ENCODE measurements at regions not wholly inside any gene's neighbourhood (a gene's known extent, or its start where the extent isn't known, plus 50 kb on each side); places are given as distances from the start of the nearest gene placed in this dataset.
A peak's percentile ranks its signal among the peaks of the same experiment; 100 is the strongest.

DNA sequence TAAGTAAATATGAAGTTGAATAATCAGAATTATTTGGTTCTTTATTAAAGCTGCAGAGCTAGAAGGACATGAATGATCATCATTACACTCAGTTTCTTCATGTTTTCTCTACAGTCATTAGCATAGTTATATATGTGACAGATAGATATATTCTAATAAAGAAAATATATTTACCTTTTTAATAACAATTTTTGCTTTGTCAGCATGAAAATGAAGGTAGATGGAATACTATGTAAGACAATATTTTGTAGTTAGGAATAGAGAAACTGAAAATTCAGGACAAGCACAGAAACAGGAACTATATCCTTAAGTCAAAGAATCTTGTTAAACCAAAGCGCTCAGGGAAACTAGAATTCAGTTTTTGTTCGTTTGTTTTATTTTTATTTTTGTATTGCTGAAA, 649.9 kb upstream of the NRXN1 start:
- TF ChIP-seq, protein P1, sequence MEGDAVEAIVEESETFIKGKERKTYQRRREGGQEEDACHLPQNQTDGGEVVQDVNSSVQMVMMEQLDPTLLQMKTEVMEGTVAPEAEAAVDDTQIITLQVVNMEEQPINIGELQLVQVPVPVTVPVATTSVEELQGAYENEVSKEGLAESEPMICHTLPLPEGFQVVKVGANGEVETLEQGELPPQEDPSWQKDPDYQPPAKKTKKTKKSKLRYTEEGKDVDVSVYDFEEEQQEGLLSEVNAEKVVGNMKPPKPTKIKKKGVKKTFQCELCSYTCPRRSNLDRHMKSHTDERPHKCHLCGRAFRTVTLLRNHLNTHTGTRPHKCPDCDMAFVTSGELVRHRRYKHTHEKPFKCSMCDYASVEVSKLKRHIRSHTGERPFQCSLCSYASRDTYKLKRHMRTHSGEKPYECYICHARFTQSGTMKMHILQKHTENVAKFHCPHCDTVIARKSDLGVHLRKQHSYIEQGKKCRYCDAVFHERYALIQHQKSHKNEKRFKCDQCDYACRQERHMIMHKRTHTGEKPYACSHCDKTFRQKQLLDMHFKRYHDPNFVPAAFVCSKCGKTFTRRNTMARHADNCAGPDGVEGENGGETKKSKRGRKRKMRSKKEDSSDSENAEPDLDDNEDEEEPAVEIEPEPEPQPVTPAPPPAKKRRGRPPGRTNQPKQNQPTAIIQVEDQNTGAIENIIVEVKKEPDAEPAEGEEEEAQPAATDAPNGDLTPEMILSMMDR (IDR thresholded peaks at IDR 0.05): no peak
- TF ChIP-seq, protein P2, sequence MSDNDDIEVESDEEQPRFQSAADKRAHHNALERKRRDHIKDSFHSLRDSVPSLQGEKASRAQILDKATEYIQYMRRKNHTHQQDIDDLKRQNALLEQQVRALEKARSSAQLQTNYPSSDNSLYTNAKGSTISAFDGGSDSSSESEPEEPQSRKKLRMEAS (IDR thresholded peaks at IDR 0.05): no peak
- TF ChIP-seq POLR2A (IDR thresholded peaks at IDR 0.05; ENCODE audit: low read length): no peak
- no peak for TF ChIP-seq NFE2L2 (conservative IDR thresholded peaks at IDR 0.05; ENCODE audit: low read length)
- TF ChIP-seq JUN (IDR thresholded peaks at IDR 0.05): no peak
- TF ChIP-seq MAFK (IDR thresholded peaks at IDR 0.05; ENCODE audit: partially characterized antibody): peak; percentile 90
- TF ChIP-seq, protein P3, sequence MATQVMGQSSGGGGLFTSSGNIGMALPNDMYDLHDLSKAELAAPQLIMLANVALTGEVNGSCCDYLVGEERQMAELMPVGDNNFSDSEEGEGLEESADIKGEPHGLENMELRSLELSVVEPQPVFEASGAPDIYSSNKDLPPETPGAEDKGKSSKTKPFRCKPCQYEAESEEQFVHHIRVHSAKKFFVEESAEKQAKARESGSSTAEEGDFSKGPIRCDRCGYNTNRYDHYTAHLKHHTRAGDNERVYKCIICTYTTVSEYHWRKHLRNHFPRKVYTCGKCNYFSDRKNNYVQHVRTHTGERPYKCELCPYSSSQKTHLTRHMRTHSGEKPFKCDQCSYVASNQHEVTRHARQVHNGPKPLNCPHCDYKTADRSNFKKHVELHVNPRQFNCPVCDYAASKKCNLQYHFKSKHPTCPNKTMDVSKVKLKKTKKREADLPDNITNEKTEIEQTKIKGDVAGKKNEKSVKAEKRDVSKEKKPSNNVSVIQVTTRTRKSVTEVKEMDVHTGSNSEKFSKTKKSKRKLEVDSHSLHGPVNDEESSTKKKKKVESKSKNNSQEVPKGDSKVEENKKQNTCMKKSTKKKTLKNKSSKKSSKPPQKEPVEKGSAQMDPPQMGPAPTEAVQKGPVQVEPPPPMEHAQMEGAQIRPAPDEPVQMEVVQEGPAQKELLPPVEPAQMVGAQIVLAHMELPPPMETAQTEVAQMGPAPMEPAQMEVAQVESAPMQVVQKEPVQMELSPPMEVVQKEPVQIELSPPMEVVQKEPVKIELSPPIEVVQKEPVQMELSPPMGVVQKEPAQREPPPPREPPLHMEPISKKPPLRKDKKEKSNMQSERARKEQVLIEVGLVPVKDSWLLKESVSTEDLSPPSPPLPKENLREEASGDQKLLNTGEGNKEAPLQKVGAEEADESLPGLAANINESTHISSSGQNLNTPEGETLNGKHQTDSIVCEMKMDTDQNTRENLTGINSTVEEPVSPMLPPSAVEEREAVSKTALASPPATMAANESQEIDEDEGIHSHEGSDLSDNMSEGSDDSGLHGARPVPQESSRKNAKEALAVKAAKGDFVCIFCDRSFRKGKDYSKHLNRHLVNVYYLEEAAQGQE (IDR thresholded peaks at IDR 0.05): no peak
- no peak for TF ChIP-seq HDAC2 (IDR thresholded peaks at IDR 0.05)
- TF ChIP-seq, protein P4, sequence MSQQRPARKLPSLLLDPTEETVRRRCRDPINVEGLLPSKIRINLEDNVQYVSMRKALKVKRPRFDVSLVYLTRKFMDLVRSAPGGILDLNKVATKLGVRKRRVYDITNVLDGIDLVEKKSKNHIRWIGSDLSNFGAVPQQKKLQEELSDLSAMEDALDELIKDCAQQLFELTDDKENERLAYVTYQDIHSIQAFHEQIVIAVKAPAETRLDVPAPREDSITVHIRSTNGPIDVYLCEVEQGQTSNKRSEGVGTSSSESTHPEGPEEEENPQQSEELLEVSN (IDR thresholded peaks at IDR 0.05; ENCODE audit: borderline replicate concordance, low read depth): no peak
- TF ChIP-seq CEBPB (IDR thresholded peaks at IDR 0.05): no peak
- no peak for TF ChIP-seq CHD2 (IDR thresholded peaks at IDR 0.05; ENCODE audit: low read length, partially characterized antibody)
- TF ChIP-seq, protein P5, sequence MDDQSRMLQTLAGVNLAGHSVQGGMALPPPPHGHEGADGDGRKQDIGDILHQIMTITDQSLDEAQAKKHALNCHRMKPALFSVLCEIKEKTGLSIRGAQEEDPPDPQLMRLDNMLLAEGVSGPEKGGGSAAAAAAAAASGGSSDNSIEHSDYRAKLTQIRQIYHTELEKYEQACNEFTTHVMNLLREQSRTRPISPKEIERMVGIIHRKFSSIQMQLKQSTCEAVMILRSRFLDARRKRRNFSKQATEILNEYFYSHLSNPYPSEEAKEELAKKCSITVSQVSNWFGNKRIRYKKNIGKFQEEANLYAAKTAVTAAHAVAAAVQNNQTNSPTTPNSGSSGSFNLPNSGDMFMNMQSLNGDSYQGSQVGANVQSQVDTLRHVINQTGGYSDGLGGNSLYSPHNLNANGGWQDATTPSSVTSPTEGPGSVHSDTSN (IDR thresholded peaks at IDR 0.05): no peak
- TF ChIP-seq RFX5 (IDR thresholded peaks at IDR 0.05): no peak

Measured in A549 (cell line).